DOHH2 (cell line): ENCODE measurements at regions not wholly inside any gene's neighbourhood (a gene's known extent, or its start where the extent isn't known, plus 50 kb on each side); places are given as distances from the start of the nearest gene placed in this dataset.

Experiments
- H3F3A ChIP-seq: fragments of 200-600 bp; sonication (generic), shearing (Covaris generic); 2 replicates; pipeline ENCODE4 v1.6.0; 2016; ENCODE audit warnings: antibody characterized with exemption, mild to moderate bottlenecking; ENCODE audit not compliant: control insufficient read depth, insufficient read depth
- H3K27ac ChIP-seq: fragments of 200-600 bp; sonication (generic); 2 replicates; pipeline ENCODE4 v1.5.1; 2014; ENCODE audit warnings: low read depth, mild to moderate bottlenecking, low read length, moderate library complexity
- H3K27me3 ChIP-seq: fragments of 200-600 bp; sonication (generic); 2 replicates; pipeline ENCODE4 v1.6.1; 2014; ENCODE audit warnings: mild to moderate bottlenecking, low read length, mixed read lengths; ENCODE audit not compliant: control insufficient read depth
- H3K36me3 ChIP-seq: fragments of 200-600 bp; sonication (generic); 2 replicates; pipeline ENCODE4 v1.6.1; 2014; ENCODE audit warnings: mild to moderate bottlenecking, low read length, moderate library complexity, mixed read lengths; ENCODE audit not compliant: control insufficient read depth
- H3K4me1 ChIP-seq: fragments of 200-600 bp; sonication (generic); 2 replicates; pipeline ENCODE4 v1.6.1; 2014; ENCODE audit warnings: mild to moderate bottlenecking, low read length, mixed read lengths; ENCODE audit not compliant: control insufficient read depth
- H3K4me2 ChIP-seq: fragments of 200-600 bp; sonication (generic); 2 replicates; pipeline ENCODE4 v1.6.0; 2014; ENCODE audit warnings: mild to moderate bottlenecking, low read length, moderate library complexity
- H3K4me3 ChIP-seq: fragments of 200-600 bp; sonication (generic); 2 replicates; pipeline ENCODE4 v1.5.1; 2014; ENCODE audit warnings: mild to moderate bottlenecking, low read length, mixed read lengths
- H3K79me2 ChIP-seq: fragments of 200-600 bp; sonication (generic); 2 replicates; pipeline ENCODE4 v1.6.1; 2014; ENCODE audit warnings: mild to moderate bottlenecking, low read length, mixed read lengths; ENCODE audit not compliant: control insufficient read depth
- H3K9me2 ChIP-seq: fragments of 200-600 bp; sonication (generic); replicated peaks from 2 replicates; pipeline ENCODE4 v1.6.1; 2014; ENCODE audit warnings: mild to moderate bottlenecking, low read length, mixed read lengths; ENCODE audit not compliant: control insufficient read depth
- H3K9me3 ChIP-seq: fragments of 200-600 bp; sonication (generic); 2 replicates; pipeline ENCODE4 v1.6.1; 2014; ENCODE audit warnings: antibody characterized with exemption, low read length, mixed read lengths; ENCODE audit not compliant: control insufficient read depth, insufficient read depth
- H4K20me1 ChIP-seq: fragments of 200-600 bp; sonication (generic); 2 replicates; pipeline ENCODE4 v1.6.0; 2014; ENCODE audit warnings: low read depth, mild to moderate bottlenecking, antibody characterized with exemption, low read length, moderate library complexity; ENCODE audit not compliant: control insufficient read depth, insufficient read depth
- CTCF ChIP-seq: fragments of 200-600 bp; sonication (generic); IDR thresholded peaks from one replicate; pipeline ENCODE4 v1.5.1; 2014; ENCODE audit warnings: antibody characterized with exemption, mild to moderate bottlenecking, low read depth, low read length; ENCODE audit not compliant: poor library complexity, severe bottlenecking
- EZH2phosphoT487 ChIP-seq: fragments of 200-600 bp; sonication (generic); IDR thresholded peaks from 2 replicates; pipeline ENCODE4 v1.6.1; 2017; ENCODE audit warnings: borderline replicate concordance, mild to moderate bottlenecking, antibody characterized with exemption, low read length, moderate library complexity, mixed read lengths

DNA sequence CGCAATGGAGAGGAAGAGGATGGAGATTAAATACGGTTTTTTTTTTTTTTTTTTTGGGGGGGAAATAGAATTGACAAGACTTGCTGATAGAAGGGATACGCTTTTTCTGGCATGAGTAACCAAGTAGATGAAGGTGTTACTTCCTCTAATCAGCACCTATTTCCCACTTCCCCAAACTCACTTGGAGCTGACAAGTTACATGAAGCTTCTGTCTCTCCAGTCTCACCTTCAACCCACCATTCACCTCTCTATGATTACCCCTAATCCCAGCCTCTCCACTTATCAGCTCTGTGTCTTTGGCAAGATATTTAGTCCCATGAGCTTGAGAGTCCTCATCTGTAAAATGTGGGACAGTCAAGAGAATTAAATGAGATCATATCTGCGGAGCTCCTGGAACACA, 185.9 kb upstream of the HS3ST3A1 start:
- Histone ChIP-seq H3F3A (no peaks in the 10 kb centered on the region), H3K4me2 (no peak overlapping the region), H3K4me1 (no peaks in the 10 kb centered on the region), H3K27me3 (no peaks in the 10 kb centered on the region), H3K36me3 (no peaks in the 10 kb centered on the region), H3K9me3 (no peaks in the 10 kb centered on the region), H3K27ac (no peak overlapping the region), H3K79me2 (no peaks in the 10 kb centered on the region), H4K20me1 (no peaks in the 10 kb centered on the region), H3K9me2 (no peaks in the 10 kb centered on the region), H3K4me3 (no peak overlapping the region)
- TF ChIP-seq EZH2phosphoT487 (no peak), CTCF (no peak)

DNA sequence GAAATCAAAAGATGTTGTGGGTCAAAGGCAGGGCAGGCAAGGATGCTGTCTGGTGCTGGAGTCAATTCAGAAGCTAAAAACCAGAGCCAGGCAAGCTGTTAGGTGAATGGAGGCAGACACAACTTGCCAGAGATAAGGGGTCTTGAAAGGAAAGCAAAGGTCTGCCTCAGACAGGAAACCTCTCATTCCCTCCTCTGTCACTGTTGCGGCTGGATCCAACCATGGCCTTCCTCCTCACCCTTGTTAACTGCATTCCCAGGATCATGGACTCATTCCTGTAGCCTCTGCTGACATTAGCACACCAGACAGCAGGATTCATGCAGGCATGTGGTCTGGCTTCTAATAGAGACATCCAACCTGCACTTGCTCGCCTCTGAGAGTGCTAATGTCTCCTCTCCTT, 186.7 kb upstream of the HS3ST3A1 start:
- no peak for TF ChIP-seq EZH2phosphoT487
- TF ChIP-seq CTCF, result no peak
- no peaks in the 10 kb centered on the region for H3K9me3 ChIP-seq
- H3K27me3 ChIP-seq, result no peaks in the 10 kb centered on the region
- H3K36me3 ChIP-seq, result no peaks in the 10 kb centered on the region
- no peak overlapping the region for H3K4me2 ChIP-seq
- H3K9me2 ChIP-seq, result no peaks in the 10 kb centered on the region
- H4K20me1 ChIP-seq, result no peaks in the 10 kb centered on the region
- H3K4me1 ChIP-seq, result no peaks in the 10 kb centered on the region
- no peaks in the 10 kb centered on the region for H3K79me2 ChIP-seq
- H3F3A ChIP-seq, result no peaks in the 10 kb centered on the region
- H3K4me3 ChIP-seq, result no peak overlapping the region
- no peak overlapping the region for H3K27ac ChIP-seq

GRCh38 chr17:13792314-13792713, 190.6 kb upstream of the HS3ST3A1 start:
- Histone ChIP-seq H3K27ac (no peak overlapping the region), H3F3A (no peaks in the 10 kb centered on the region), H3K4me2 (no peak overlapping the region), H3K79me2 (no peaks in the 10 kb centered on the region), H3K9me3 (no peaks in the 10 kb centered on the region), H3K4me3 (no peak overlapping the region), H3K4me1 (no peaks in the 10 kb centered on the region), H3K9me2 (no peaks in the 10 kb centered on the region), H3K36me3 (no peaks in the 10 kb centered on the region), H3K27me3 (no peaks in the 10 kb centered on the region), H4K20me1 (no peaks in the 10 kb centered on the region)
- TF ChIP-seq CTCF (no peak), EZH2phosphoT487 (no peak)

DNA sequence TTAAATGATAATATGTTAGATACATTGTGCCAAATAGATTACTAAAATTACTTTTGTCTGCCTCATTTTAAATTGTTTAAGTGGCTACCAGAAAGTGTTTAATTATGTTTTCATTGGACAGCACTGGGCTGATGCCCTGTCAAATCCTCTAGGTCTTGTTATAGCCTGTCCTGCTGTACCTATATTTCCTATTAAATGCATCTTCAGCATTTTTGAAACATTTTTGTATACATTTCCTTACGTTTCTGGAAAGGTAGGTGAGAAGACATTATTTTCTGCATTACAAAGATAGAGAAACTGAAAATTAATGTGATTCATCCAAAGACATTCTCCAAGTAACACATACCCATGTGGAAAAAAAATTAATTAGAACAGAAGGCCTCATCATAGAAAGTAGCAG, 192.2 kb upstream of the HS3ST3A1 start:
- Histone ChIP-seq H3K4me3 (no peak overlapping the region), H4K20me1 (no peaks in the 10 kb centered on the region), H3K79me2 (no peaks in the 10 kb centered on the region), H3K27ac (no peak overlapping the region), H3K4me1 (no peaks in the 10 kb centered on the region), H3K9me3 (no peaks in the 10 kb centered on the region), H3K4me2 (no peak overlapping the region), H3K9me2 (no peaks in the 10 kb centered on the region), H3F3A (no peaks in the 10 kb centered on the region), H3K36me3 (no peaks in the 10 kb centered on the region), H3K27me3 (no peaks in the 10 kb centered on the region)
- TF ChIP-seq CTCF (no peak), EZH2phosphoT487 (no peak)
